NB4 (cell line): ENCODE measurements at regions not wholly inside any gene's neighbourhood (a gene's known extent, or its start where the extent isn't known, plus 50 kb on each side); places are given as distances from the start of the nearest gene placed in this dataset.

Experiments
- DNase-seq: peaks from one replicate; pipeline ENCODE4 v3.0.0; 2010; ENCODE audit warnings: low read depth
- H3K4me3 ChIP-seq: one replicate; pipeline ENCODE4 v1.5.1; 2011; ENCODE audit warnings: mild to moderate bottlenecking, low read depth, low read length, moderate library complexity
- CTCF ChIP-seq: IDR thresholded peaks from one replicate; pipeline ENCODE4 v1.5.1; 2012; ENCODE audit warnings: low read depth, low read length
- MAX ChIP-seq: IDR thresholded peaks from 2 replicates; pipeline ENCODE4 v1.6.1; 2011; ENCODE audit warnings: low read depth, low read length
- MYC ChIP-seq: IDR thresholded peaks from 2 replicates; pipeline ENCODE4 v1.6.1; 2011; ENCODE audit warnings: low read depth, low read length
- POLR2A ChIP-seq: IDR thresholded peaks from 2 replicates; pipeline ENCODE4 v1.6.1; 2011; ENCODE audit warnings: mild to moderate bottlenecking; ENCODE audit not compliant: insufficient read length; ENCODE audit errors: extremely low read depth

- no peak for DNase-seq
- H3K4me3 ChIP-seq = no peak overlapping the region
- TF ChIP-seq MYC = no peak
- TF ChIP-seq MAX = no peak
- no peak for TF ChIP-seq POLR2A
- no peak for TF ChIP-seq CTCF
Observed at GRCh38 chr1:147086129-147086528, 86.1 kb downstream of the PRKAB2 start.

GRCh38 chr1:147084273-147085096 is 87.8 kb downstream of the PRKAB2 start:
- peak; percentile 79 for DNase-seq
- peak; percentile 78 for TF ChIP-seq POLR2A
- TF ChIP-seq MAX = no peak
- H3K4me3 ChIP-seq = peak overlapping the region; percentile 44

- no peak for TF ChIP-seq CTCF
- no peak for TF ChIP-seq MAX
- TF ChIP-seq POLR2A = no peak
- no peak for TF ChIP-seq MYC
- DNase-seq = no peak
- H3K4me3 ChIP-seq = peak overlapping the region; percentile 44
Observed at GRCh38 chr1:147083919-147084272, 88.4 kb downstream of the PRKAB2 start.

- no peak for DNase-seq
- H3K4me3 ChIP-seq = no peak overlapping the region
- TF ChIP-seq POLR2A (no peak), MAX (no peak), CTCF (no peak), MYC (no peak)
Observed at GRCh38 chr1:147080671-147081394, 91.4 kb downstream of the PRKAB2 start.

GRCh38 chr1:147080006-147080661 is 92.1 kb downstream of the PRKAB2 start:
- H3K4me3 ChIP-seq = no peak overlapping the region
- no peak for TF ChIP-seq POLR2A
- TF ChIP-seq MAX = no peak
- no peak for TF ChIP-seq MYC
- no peak for TF ChIP-seq CTCF
- DNase-seq = peak; percentile 4
